ENCODE measurements at regions not wholly inside any gene's neighbourhood (a gene's known extent, or its start where the extent isn't known, plus 50 kb on each side); places are given as distances from the start of the nearest gene placed in this dataset.

GRCh38 chr2:198595721-198596120, 791.3 kb downstream of the PLCL1 start:
- no peak for TF ChIP-seq REST (IDR thresholded peaks at IDR 0.05; ENCODE audit: low read depth)
- no peak for TF ChIP-seq USF1 (IDR thresholded peaks at IDR 0.05)
- TF ChIP-seq FOXM1 (IDR thresholded peaks at IDR 0.05; ENCODE audit: borderline replicate concordance, low read depth), result no peak
- no peak for TF ChIP-seq NFIC (IDR thresholded peaks at IDR 0.05)
- TF ChIP-seq CREB1 (IDR thresholded peaks at IDR 0.05; ENCODE audit: low read depth), result no peak
- TF ChIP-seq MAX (IDR thresholded peaks at IDR 0.05), result no peak
- TF ChIP-seq TAF1 (IDR thresholded peaks at IDR 0.05; ENCODE audit: low read depth), result no peak
- TF ChIP-seq ZBTB7A (IDR thresholded peaks at IDR 0.05; ENCODE audit: low read depth), result no peak
- no peak for TF ChIP-seq TEAD4 (IDR thresholded peaks at IDR 0.05)
- TF ChIP-seq CEBPB (IDR thresholded peaks at IDR 0.05), result no peak
- TF ChIP-seq YY1 (IDR thresholded peaks at IDR 0.05; ENCODE audit: low read depth), result no peak
- no peak for TF ChIP-seq EGR1 (IDR thresholded peaks at IDR 0.05)
- no peak for TF ChIP-seq RAD21 (IDR thresholded peaks at IDR 0.05; ENCODE audit: low read depth)
- no peak for TF ChIP-seq TCF12 (IDR thresholded peaks at IDR 0.05; ENCODE audit: low read depth)
- TF ChIP-seq EP300 (IDR thresholded peaks at IDR 0.05; ENCODE audit: borderline replicate concordance), result no peak

- no peak for TF ChIP-seq REST (IDR thresholded peaks at IDR 0.05; ENCODE audit: low read depth)
- TF ChIP-seq ZBTB7A (IDR thresholded peaks at IDR 0.05; ENCODE audit: low read depth), result no peak
- TF ChIP-seq EGR1 (IDR thresholded peaks at IDR 0.05), result no peak
- no peak for TF ChIP-seq CREB1 (IDR thresholded peaks at IDR 0.05; ENCODE audit: low read depth)
- no peak for TF ChIP-seq CEBPB (IDR thresholded peaks at IDR 0.05)
- no peak for TF ChIP-seq EP300 (IDR thresholded peaks at IDR 0.05; ENCODE audit: borderline replicate concordance)
- TF ChIP-seq NFIC (IDR thresholded peaks at IDR 0.05), result no peak
- no peak for TF ChIP-seq USF1 (IDR thresholded peaks at IDR 0.05)
- no peak for TF ChIP-seq MAX (IDR thresholded peaks at IDR 0.05)
- TF ChIP-seq TEAD4 (IDR thresholded peaks at IDR 0.05), result no peak
Observed at GRCh38 chr2:198591586-198591985, 787.2 kb downstream of the PLCL1 start.

- TF ChIP-seq USF1 (IDR thresholded peaks at IDR 0.05) (no peak), TCF12 (IDR thresholded peaks at IDR 0.05; ENCODE audit: low read depth) (no peak), NFIC (IDR thresholded peaks at IDR 0.05) (no peak), YY1 (IDR thresholded peaks at IDR 0.05; ENCODE audit: low read depth) (no peak), CEBPB (IDR thresholded peaks at IDR 0.05) (no peak), REST (IDR thresholded peaks at IDR 0.05; ENCODE audit: low read depth) (no peak)
Observed at GRCh38 chr2:198587741-198588140, 783.3 kb downstream of the PLCL1 start.

- TF ChIP-seq EP300 (IDR thresholded peaks at IDR 0.05; ENCODE audit: borderline replicate concordance) (no peak), TCF12 (IDR thresholded peaks at IDR 0.05; ENCODE audit: low read depth) (no peak), FOXM1 (IDR thresholded peaks at IDR 0.05; ENCODE audit: borderline replicate concordance, low read depth) (no peak), CREB1 (IDR thresholded peaks at IDR 0.05; ENCODE audit: low read depth) (no peak), USF1 (IDR thresholded peaks at IDR 0.05) (no peak), EGR1 (IDR thresholded peaks at IDR 0.05) (no peak), RAD21 (IDR thresholded peaks at IDR 0.05; ENCODE audit: low read depth) (no peak), CEBPB (IDR thresholded peaks at IDR 0.05) (no peak), TAF1 (IDR thresholded peaks at IDR 0.05; ENCODE audit: low read depth) (no peak), REST (IDR thresholded peaks at IDR 0.05; ENCODE audit: low read depth) (no peak), TEAD4 (IDR thresholded peaks at IDR 0.05) (no peak), NFIC (IDR thresholded peaks at IDR 0.05) (no peak), YY1 (IDR thresholded peaks at IDR 0.05; ENCODE audit: low read depth) (no peak), ZBTB7A (IDR thresholded peaks at IDR 0.05; ENCODE audit: low read depth) (no peak), MAX (IDR thresholded peaks at IDR 0.05) (no peak)
Observed at GRCh38 chr2:198587240-198587639, 782.8 kb downstream of the PLCL1 start.

All from Ishikawa (cell line).